Fibroblast of skin of abdomen (primary cell): ENCODE measurements at regions not wholly inside any gene's neighbourhood (a gene's known extent, or its start where the extent isn't known, plus 50 kb on each side); places are given as distances from the start of the nearest gene placed in this dataset.
"Not testable (repeated sequence)": the region's sequence is repeated elsewhere in the genome, so short reads cannot be mapped to it uniquely, and the experiment has no call there.

ENCODE experiments used
- DNase-seq: peaks from one replicate; pipeline ENCODE4 v3.0.0-alpha.2; 2013

DNA sequence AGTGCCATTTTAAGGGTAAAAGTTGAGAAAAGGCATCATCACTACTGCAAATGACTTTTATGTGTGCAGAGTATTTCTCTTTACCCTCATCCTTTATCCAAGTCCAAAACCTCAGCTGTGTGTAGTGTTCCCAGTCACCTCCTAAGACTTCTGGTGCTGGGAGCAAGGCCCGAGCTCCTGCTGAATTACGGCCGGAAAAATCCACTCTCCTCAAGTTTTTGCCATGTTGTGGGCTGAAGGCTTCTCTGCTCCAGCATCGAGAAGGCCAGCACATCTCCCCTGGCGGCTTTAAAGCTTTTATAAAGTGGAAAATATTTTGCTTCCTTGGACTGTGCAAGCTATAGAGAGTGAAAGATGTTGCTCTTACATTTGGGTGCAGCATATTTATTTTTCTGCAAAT, 153.2 kb upstream of the THBS2 start:
- DNase-seq: no peak

DNA sequence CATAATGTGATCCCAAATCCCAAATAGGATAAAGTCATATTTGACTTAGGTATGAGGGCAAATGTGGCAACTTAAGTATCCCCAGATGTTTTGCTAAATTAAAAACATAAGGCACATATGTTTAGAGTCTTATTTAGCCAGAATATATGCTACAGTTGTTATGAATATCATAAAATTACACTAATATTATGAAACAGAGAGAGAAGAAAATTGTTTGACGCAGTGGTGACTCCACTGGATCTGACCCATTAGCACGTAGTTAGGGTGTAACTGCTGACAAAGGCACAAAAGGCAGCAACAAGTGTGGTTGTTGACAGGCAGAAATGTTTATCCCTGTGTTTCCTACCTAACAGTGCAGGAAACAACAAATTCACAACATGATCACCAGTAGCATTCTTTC, 152.4 kb upstream of the THBS2 start:
- DNase-seq: no peak

DNA sequence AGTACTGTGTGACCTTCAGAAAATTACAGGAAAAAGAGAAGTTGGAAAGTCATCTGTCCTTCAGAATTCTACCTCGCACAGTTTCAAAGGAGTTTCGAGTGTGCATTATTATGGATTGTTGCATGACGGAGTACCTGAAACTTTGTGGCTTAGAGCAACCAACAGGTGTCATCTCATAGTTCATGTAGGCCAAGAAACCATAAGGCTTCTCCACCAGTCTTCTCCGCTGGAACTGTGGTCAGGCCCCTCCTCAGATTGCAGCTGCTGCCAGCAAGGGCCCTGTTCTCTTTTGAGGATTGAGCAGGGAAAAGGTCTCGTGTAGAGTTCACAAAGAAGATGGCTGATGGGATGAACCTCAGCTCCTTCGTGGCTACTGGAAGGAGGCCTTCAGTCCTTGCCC, 151.2 kb upstream of the THBS2 start:
- DNase-seq: no peak

DNA sequence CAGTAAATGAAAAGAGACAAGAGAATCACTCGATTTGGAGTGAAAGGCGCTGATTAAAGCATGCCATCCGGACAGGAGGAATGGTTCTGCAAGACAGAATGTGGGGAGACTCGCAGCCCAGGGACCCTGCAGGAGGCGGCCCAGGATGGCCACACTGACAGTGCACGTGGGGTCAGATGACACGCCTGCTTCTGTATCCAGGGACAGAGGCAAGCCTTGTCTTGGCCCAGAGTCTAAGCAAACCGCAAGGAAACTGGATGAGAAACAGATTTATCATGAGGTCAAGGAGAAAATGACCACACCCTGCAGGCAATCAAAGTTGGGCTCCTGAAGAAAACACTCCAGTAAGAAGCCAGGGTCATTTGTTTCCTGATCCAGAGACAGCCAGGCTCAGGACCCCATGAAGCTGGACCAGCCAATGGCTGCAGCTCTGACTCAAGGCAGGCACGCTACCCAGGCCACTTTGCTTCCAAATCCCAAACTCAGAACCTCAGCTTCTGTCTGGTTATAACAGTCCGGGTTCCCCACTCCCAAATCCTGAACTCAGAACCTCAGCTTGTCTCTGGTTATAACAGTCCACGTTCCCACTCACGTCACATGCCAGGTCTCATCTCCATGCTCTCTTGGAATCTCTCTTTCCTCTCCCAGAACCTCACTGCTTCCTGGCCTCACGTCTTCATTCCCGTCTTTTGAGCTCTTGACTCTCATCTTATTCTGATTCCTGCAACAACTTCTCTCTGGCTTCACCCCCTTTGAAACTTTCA, 144.9 kb upstream of the THBS2 start:
- no peak for DNase-seq

DNA sequence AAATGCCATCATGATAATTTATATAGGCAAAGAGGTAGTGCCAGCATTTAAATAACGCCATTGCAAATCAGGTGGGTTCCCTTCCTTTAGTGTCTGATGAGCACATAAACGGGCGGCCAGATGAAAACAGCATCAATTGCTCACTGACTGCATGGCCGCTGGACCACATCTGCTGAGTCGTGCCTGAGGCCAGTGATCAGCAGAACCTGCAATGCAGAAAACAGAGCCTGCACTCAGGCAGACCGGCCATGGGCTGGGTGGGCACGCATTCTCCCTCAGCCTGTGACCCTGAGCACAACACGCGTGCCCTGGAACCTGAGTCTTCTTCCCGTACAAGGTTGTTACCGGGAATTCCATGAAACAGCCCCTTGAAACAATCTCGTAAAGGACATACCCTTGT, 144.0 kb upstream of the THBS2 start:
- DNase-seq: no peak

- no peak for DNase-seq
Measured at GRCh38 chr6:169396554-169397163, 143.0 kb upstream of the THBS2 start.

- not testable (repeated sequence) for DNase-seq
Measured at GRCh38 chr6:169396009-169396539, 142.4 kb upstream of the THBS2 start.

DNA sequence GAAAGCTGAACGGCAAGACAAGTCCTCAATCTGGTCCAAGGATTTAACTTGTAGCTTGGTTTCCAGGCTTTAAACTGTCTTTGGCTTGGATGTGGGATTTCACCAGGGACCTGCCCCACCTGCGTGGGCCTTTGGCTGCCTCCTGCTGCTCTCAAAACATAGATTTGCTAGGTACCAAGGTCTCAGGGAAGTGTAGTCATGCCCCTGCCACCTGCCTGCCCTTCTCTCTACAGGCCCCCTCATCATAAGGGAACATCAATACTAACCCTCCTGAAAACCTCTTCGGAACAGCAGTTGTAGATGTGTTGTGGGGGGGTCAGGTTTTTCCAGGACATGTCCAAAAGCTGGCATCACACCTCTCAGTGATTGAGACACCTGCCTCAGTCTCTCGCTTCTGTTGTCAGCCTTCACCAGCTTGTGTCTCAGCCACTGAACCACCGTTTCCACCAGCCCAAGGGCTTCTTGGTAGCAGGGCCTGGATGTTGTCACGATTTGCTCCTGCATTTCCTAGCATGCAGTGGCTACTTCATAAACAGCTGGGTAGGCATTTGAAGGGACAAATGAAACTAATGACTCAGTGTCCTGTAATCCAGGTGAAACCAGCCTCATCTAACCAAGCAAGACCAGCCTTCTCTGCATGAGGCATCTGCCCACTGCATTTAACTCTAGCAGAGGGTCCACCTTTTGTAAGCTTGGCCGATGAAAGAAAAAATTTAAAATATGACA, 141.6 kb upstream of the THBS2 start:
- no peak for DNase-seq

DNA sequence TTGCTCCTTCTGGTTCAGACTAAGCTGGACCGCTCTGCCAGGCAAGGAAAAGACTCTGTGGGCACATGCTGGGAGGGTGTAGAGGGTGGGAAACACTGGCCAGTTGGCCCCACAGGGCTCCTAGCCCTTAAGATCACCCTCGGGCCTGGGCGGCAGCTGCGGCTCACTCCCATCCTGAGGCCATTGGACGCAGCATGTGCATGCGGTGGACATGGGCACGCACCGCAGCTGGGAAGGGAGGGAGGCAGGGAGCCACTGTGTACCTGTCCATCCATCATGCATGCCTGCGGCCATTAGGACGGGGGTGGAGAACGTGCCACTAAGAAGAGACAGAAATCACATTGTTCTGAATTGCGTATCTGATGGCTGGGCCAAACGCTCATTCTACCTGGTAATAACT, 140.1 kb upstream of the THBS2 start:
- DNase-seq: no peak

GRCh38 chr6:169391473-169392071, 137.9 kb upstream of the THBS2 start:
- DNase-seq: no peak

GRCh38 chr6:169388395-169389166, 134.9 kb upstream of the THBS2 start:
- DNase-seq: no peak

- DNase-seq: no peak
Measured at GRCh38 chr6:169387809-169388383, 134.2 kb upstream of the THBS2 start.

DNA sequence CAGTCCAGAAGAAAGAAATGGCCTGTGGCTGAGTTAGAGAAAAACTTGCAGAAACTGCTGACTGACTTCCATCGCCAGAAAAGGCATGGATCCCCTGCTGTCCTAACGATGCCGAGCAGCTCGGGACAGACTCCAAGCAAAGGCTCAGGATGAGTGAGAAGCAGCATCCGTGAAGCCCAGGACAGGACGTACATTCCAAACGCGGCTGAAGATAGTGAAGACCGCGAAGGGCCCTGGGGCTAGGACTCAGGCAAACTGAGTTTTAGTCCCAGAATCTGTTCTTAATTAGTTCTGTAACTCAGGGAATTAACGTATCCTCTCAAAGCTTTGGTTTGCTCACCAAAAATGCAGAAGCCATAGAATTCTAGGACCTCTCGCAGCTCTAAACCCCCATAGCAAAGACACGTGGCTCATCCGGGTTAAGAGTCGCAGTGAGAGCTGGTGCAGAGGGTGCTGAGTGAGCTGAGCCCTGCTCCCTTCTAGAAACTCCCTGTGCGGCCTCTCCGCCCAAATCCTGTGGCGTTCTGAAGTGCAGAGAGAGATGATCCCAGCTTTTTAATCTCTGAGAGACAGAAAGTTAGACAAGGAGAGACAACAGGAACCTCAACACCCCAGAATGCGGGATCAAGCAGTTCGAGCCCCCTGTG, 132.9 kb upstream of the THBS2 start:
- DNase-seq: peak; percentile 93

DNA sequence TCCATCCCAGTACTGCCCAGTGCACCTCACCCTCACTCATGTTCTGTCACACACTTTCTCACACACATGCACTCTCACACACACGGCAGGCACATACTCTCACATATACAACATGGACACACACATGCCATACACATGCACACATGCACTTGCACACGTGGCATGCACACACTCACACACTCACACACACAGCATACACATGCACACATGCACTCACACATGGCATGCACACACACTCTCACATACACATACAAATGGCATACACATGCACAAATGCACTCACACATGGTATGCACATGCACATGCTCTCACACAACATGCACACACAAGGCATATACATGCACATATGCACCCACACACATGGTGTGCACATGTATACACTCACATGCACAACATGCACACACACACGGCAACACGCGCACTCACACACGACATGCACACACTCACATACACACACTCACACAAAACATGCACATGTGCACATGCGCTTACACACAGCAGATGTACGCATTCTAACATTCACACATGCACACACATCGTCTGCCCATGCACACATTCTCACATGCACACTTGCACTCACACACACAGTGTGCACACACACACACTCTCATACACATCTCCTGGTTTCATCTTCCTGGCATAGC, 131.7 kb upstream of the THBS2 start:
- DNase-seq: no peak

GRCh38 chr6:169384291-169384690, 130.6 kb upstream of the THBS2 start:
- no peak for DNase-seq

GRCh38 chr6:169383265-169383664, 129.6 kb upstream of the THBS2 start:
- DNase-seq: no peak

DNA sequence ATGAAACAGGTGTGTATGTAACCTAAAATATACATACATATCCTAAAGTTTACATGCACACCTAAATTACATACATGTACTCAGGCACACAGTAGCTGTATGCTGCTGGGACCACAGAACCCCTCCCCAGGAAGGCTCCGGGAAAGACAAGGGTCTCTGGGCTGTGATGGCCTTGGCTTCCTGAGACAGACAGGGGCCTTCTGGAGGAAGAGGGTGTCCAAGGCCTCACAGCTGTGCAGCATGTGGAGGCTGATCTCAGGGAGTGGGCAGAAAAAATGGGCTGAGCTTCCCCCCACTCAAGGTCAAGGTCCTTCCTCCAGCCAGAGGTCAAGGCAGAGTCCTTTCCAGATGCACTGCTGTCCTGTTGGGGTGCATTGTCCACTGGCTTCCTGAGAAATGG, 129.1 kb upstream of the THBS2 start:
- DNase-seq: no peak

DNA sequence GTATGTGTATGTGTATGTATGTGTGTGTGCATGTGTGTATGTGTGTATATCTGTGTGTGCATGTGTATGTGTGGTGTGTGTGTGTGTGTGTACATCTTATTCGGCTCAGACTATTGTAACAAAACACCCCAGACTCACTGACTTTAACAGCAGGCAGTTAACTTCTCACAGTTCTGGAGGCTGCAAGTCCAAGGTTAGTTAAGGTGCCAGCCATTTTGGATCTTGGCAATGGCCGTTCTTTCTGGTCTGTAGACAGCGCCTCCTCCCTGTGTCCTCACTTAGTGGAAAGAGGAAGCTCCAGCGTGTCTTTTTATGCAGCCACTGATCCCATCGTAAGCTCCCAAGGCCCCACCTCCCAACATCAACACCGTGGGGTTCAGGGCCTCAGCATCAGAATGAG, 128.3 kb upstream of the THBS2 start:
- DNase-seq: no peak

- no peak for DNase-seq
Measured at GRCh38 chr6:169380493-169380892, 126.8 kb upstream of the THBS2 start.

DNA sequence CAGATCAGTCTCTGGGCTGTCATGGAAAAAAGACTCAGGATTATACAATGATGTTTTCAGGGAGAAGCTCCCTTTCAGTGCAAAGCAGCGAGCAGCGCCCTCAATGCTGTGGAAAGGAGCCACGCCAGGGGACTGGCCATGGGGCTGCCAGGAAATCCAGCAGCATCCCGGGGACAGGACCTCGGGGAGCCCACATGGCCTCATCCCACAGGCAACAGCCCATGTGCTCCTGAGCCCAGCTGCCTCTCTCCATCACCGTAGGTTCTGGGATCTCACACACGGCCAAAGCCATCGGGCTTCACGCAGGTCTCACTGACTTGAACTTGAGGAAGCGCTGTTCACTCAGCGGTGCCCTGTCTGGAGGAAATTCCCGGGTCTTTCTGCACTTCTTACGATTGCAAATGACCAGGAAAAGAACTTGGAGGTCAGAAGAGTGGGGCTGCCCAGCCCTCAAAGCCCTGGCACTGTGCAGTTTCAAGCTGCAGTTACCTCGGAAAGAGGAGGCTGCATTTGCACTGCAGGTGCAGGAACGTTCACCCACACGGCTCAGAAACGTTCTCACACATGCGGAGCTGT, 125.9 kb upstream of the THBS2 start:
- DNase-seq: no peak
